ENCODE measurements at regions not wholly inside any gene's neighbourhood (a gene's known extent, or its start where the extent isn't known, plus 50 kb on each side); places are given as distances from the start of the nearest gene placed in this dataset.

- TF ChIP-seq, protein P1, sequence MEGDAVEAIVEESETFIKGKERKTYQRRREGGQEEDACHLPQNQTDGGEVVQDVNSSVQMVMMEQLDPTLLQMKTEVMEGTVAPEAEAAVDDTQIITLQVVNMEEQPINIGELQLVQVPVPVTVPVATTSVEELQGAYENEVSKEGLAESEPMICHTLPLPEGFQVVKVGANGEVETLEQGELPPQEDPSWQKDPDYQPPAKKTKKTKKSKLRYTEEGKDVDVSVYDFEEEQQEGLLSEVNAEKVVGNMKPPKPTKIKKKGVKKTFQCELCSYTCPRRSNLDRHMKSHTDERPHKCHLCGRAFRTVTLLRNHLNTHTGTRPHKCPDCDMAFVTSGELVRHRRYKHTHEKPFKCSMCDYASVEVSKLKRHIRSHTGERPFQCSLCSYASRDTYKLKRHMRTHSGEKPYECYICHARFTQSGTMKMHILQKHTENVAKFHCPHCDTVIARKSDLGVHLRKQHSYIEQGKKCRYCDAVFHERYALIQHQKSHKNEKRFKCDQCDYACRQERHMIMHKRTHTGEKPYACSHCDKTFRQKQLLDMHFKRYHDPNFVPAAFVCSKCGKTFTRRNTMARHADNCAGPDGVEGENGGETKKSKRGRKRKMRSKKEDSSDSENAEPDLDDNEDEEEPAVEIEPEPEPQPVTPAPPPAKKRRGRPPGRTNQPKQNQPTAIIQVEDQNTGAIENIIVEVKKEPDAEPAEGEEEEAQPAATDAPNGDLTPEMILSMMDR (IDR thresholded peaks at IDR 0.05; ENCODE audit: insufficient read depth, low read length, poor library complexity, severe bottlenecking), result no peak
- TF ChIP-seq EZH2phosphoT487 (conservative IDR thresholded peaks at IDR 0.05; ENCODE audit: low read length), result no peak
These were observed 795.7 kb downstream of the MAT2B start for GRCh38 chr5:164301136-164301535.

Measured in SU-DHL-6 (cell line).